ENCODE measurements at regions not wholly inside any gene's neighbourhood (a gene's known extent, or its start where the extent isn't known, plus 50 kb on each side); places are given as distances from the start of the nearest gene placed in this dataset.

GRCh38 chr2:181273986-181274385 is 183.2 kb upstream of the ITGA4 start:
- Mint-ChIP-seq H3K4me3 (no peak overlapping the region), H3K9me3 (no peaks in the 10 kb centered on the region), H3K27ac (peak overlapping the region in 5 of 10 donors; percentile 37 to 88 (median 70)), H3K36me3 (peaks cover 0 to 8% (median 2%) of the 10 kb centered on the region in 3 donors), H3K27me3 (no peaks in the 10 kb centered on the region), H3K4me1 (peaks cover 16 to 57% (median 46%) of the 10 kb centered on the region in 4 donors)
- POLR2A ChIA-PET = no interaction called here
- no peak for DNase-seq
- ATAC-seq = no peak

GRCh38 chr2:181275643-181276070 is 181.5 kb upstream of the ITGA4 start:
- POLR2A ChIA-PET = interaction anchor here (1.0 to 2.4 kb wide), 10 partner anchors 11 to 181 kb away, joined by 3 to 9 read pairs (median 4); partner anchors contain the start of gene ITGA4
- no peaks in the 10 kb centered on the region for H3K9me3 Mint-ChIP-seq
- H3K4me1 Mint-ChIP-seq = peaks cover 16 to 51% (median 47%) of the 10 kb centered on the region in 4 donors
- DNase-seq (peak in 7 of 10 donors; percentile 6 to 60 (median 44)), ATAC-seq (peak; percentile 93 to 96)
- H3K27me3 Mint-ChIP-seq = no peaks in the 10 kb centered on the region
- H3K4me3 Mint-ChIP-seq = peak overlapping the region in 8 of 10 donors; percentile 33 to 75 (median 51)
- peak overlapping the region; percentile 75 to 95 (median 88) for H3K27ac Mint-ChIP-seq
- peaks cover 0 to 6% (median 0%) of the 10 kb centered on the region in 3 donors for H3K36me3 Mint-ChIP-seq

- DNase-seq = peak in 5 of 10 donors; percentile 20 to 83 (median 64)
- no peaks in the 10 kb centered on the region for H3K27me3 Mint-ChIP-seq
- peaks cover 0 to 9% (median 4%) of the 10 kb centered on the region in 9 donors for H3K9me3 Mint-ChIP-seq
- H3K27ac Mint-ChIP-seq = peak overlapping the region; percentile 79 to 94 (median 84)
- peaks cover 17 to 48% (median 39%) of the 10 kb centered on the region in 4 donors for H3K4me1 Mint-ChIP-seq
- H3K4me3 Mint-ChIP-seq = peak overlapping the region in 8 of 10 donors; percentile 11 to 72 (median 37)
- peak; percentile 96 to 97 for ATAC-seq
- POLR2A ChIA-PET = interaction anchor here (1.2 to 2.2 kb wide), 3 partner anchors 17 to 176 kb away, joined by 3 to 9 read pairs (median 4); partner anchors contain the start of gene ITGA4
- peaks cover 0 to 13% (median 13%) of the 10 kb centered on the region in 3 donors for H3K36me3 Mint-ChIP-seq
These were observed 175.9 kb upstream of the ITGA4 start for GRCh38 chr2:181281206-181281832.

GRCh38 chr2:181285116-181285515 is 172.1 kb upstream of the ITGA4 start:
- Mint-ChIP-seq H3K9me3 (peaks cover 0 to 9% (median 4%) of the 10 kb centered on the region in 9 donors), H3K27me3 (no peaks in the 10 kb centered on the region), H3K4me1 (peaks cover 13 to 49% (median 28%) of the 10 kb centered on the region in 4 donors), H3K27ac (peak overlapping the region in 9 of 10 donors; percentile 37 to 90 (median 70)), H3K4me3 (peak overlapping the region in 1 of 10 donors; percentile 38), H3K36me3 (peaks cover 0 to 23% (median 19%) of the 10 kb centered on the region in 3 donors)
- DNase-seq = no peak
- POLR2A ChIA-PET = interaction anchor here (0.6 to 1.0 kb wide), 4 partner anchors 14 to 160 kb away, joined by 3 to 5 read pairs (median 4); no protein-coding TSS in a partner anchor
- ATAC-seq = no peak

GRCh38 chr2:181289698-181290097 is 167.5 kb upstream of the ITGA4 start:
- H3K9me3 Mint-ChIP-seq = peaks cover 0 to 9% (median 2%) of the 10 kb centered on the region in 9 donors
- no peak overlapping the region for H3K4me3 Mint-ChIP-seq
- no peaks in the 10 kb centered on the region for H3K27me3 Mint-ChIP-seq
- no peak for ATAC-seq
- H3K27ac Mint-ChIP-seq = no peak overlapping the region
- POLR2A ChIA-PET = no interaction called here
- peaks cover 0 to 23% (median 8%) of the 10 kb centered on the region in 4 donors for H3K4me1 Mint-ChIP-seq
- no peak for DNase-seq
- H3K36me3 Mint-ChIP-seq = peaks cover 7 to 36% (median 15%) of the 10 kb centered on the region in 3 donors

GRCh38 chr2:181290182-181290581 is 167.0 kb upstream of the ITGA4 start:
- no peak for DNase-seq
- Mint-ChIP-seq H3K4me3 (no peak overlapping the region), H3K36me3 (peaks cover 7 to 32% (median 10%) of the 10 kb centered on the region in 3 donors), H3K27me3 (no peaks in the 10 kb centered on the region), H3K27ac (no peak overlapping the region), H3K9me3 (peaks cover 0 to 7% (median 3%) of the 10 kb centered on the region in 9 donors), H3K4me1 (peaks cover 0 to 18% (median 5%) of the 10 kb centered on the region in 4 donors)
- no peak for ATAC-seq
- POLR2A ChIA-PET = no interaction called here

- no peak for DNase-seq
- POLR2A ChIA-PET = no interaction called here
- H3K4me1 Mint-ChIP-seq = peaks cover 8 to 10% (median 9%) of the 10 kb centered on the region in 4 donors
- H3K27me3 Mint-ChIP-seq = no peaks in the 10 kb centered on the region
- H3K4me3 Mint-ChIP-seq = no peak overlapping the region
- peaks cover 17 to 50% (median 28%) of the 10 kb centered on the region in 3 donors for H3K36me3 Mint-ChIP-seq
- no peak for ATAC-seq
- peaks cover 19 to 44% (median 30%) of the 10 kb centered on the region in 9 donors for H3K9me3 Mint-ChIP-seq
- peak overlapping the region in 3 of 10 donors; percentile 11 to 61 (median 25) for H3K27ac Mint-ChIP-seq
These were observed 162.2 kb upstream of the ITGA4 start for GRCh38 chr2:181294979-181295378.

GRCh38 chr2:181300600-181301291 is 156.4 kb upstream of the ITGA4 start:
- peaks cover 31 to 56% (median 50%) of the 10 kb centered on the region in 4 donors for H3K4me1 Mint-ChIP-seq
- peak overlapping the region; percentile 23 to 82 (median 75) for H3K4me3 Mint-ChIP-seq
- POLR2A ChIA-PET = interaction anchor here (0.7 to 4.0 kb wide), 13 partner anchors 9 to 196 kb away, joined by 3 to 22 read pairs (median 4); partner anchors contain the start of gene ITGA4
- peak; percentile 82 to 90 for ATAC-seq
- peak overlapping the region; percentile 88 to 97 (median 94) for H3K27ac Mint-ChIP-seq
- no peaks in the 10 kb centered on the region for H3K27me3 Mint-ChIP-seq
- H3K9me3 Mint-ChIP-seq = peaks cover 16 to 40% (median 25%) of the 10 kb centered on the region in 9 donors
- peaks cover 9 to 29% (median 24%) of the 10 kb centered on the region in 3 donors for H3K36me3 Mint-ChIP-seq
- peak in 8 of 10 donors; percentile 36 to 81 (median 66) for DNase-seq

GRCh38 chr2:181304011-181304844 is 153.0 kb upstream of the ITGA4 start:
- peak in 1 of 2 donors; percentile 19 for ATAC-seq
- Mint-ChIP-seq H3K4me3 (peak overlapping the region; percentile 47 to 85 (median 70)), H3K27me3 (no peaks in the 10 kb centered on the region), H3K36me3 (peaks cover 0 to 2% (median 0%) of the 10 kb centered on the region in 3 donors), H3K9me3 (peaks cover 0 to 9% (median 3%) of the 10 kb centered on the region in 9 donors), H3K27ac (peak overlapping the region; percentile 92 to 100 (median 96)), H3K4me1 (peaks cover 46 to 86% (median 79%) of the 10 kb centered on the region in 4 donors)
- no peak for DNase-seq
- POLR2A ChIA-PET = interaction anchor here (0.6 to 11.5 kb wide), 12 partner anchors 8 to 411 kb away, joined by 3 to 128 read pairs (median 4); partner anchors contain the start of gene ITGA4

GRCh38 chr2:181305301-181306123 is 151.7 kb upstream of the ITGA4 start:
- Mint-ChIP-seq H3K4me1 (peaks cover 43 to 84% (median 73%) of the 10 kb centered on the region in 4 donors), H3K4me3 (peak overlapping the region; percentile 52 to 92 (median 74)), H3K36me3 (no peaks in the 10 kb centered on the region), H3K27me3 (no peaks in the 10 kb centered on the region), H3K27ac (peak overlapping the region; percentile 92 to 100 (median 96)), H3K9me3 (no peaks in the 10 kb centered on the region)
- DNase-seq (peak in 9 of 10 donors; percentile 5 to 75 (median 44)), ATAC-seq (peak; percentile 68 to 75)
- POLR2A ChIA-PET = interaction anchor here (0.6 to 11.5 kb wide), 10 partner anchors 8 to 175 kb away, joined by 3 to 128 read pairs (median 3); partner anchors contain the start of gene ITGA4

GRCh38 chr2:181306785-181307184 is 150.4 kb upstream of the ITGA4 start:
- POLR2A ChIA-PET = interaction anchor here (1.0 to 11.5 kb wide), 7 partner anchors 8 to 166 kb away, joined by 3 to 128 read pairs (median 3); partner anchors contain the start of gene ITGA4
- DNase-seq (peak in 3 of 10 donors; percentile 45 to 64 (median 55)), ATAC-seq (peak; percentile 43 to 55)
- Mint-ChIP-seq H3K9me3 (no peaks in the 10 kb centered on the region), H3K4me3 (peak overlapping the region; percentile 57 to 92 (median 74)), H3K36me3 (no peaks in the 10 kb centered on the region), H3K27ac (peak overlapping the region; percentile 92 to 100 (median 96)), H3K4me1 (peaks cover 34 to 79% (median 65%) of the 10 kb centered on the region in 4 donors), H3K27me3 (no peaks in the 10 kb centered on the region)

Measured in naive thymus-derived CD8-positive, alpha-beta T cell (primary cell).